ENCODE measurements at regions not wholly inside any gene's neighbourhood (a gene's known extent, or its start where the extent isn't known, plus 50 kb on each side); places are given as distances from the start of the nearest gene placed in this dataset.
A peak's percentile ranks its signal among the peaks of the same experiment; 100 is the strongest.

DNA sequence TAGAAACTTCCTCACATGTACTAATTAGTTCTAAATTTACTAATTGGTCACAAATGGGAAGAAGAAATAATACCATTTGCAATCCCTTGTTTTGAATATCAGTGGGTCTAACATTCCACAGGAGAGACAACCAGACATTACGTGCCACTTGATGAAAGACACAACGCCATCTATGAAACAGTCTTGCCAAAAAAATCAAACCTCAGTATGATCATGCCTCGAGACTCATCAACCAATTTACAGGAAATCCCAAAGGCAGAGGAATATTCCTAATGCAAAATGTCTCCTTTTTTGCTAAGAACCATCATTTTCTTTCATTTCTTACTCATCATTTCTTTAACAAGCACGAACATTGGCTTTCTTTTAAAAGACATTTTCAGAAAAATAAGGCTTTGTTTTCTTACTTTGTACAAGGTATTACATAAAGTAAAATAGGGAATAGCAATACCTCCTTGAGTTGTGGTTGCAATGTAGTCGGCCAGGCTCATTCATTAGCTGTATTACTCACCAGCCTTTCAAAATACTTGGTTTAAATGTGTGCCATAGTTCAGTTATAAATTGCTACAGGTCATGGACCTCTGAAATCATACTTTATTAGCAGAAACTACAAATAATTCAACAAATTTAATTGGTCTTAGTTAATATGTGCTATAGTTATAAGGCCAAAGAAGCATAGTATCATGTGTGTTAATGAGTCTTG is 436.2 kb upstream of the FLRT2 start:
- no peaks in the 10 kb centered on the region for H3K4me1 ChIP-seq (ENCODE audit: control insufficient read depth, insufficient read depth, low read length)
- no peak for DNase-seq (ENCODE audit: low read depth in 4 of 6, low spot score in 6 of 6)
- no peak overlapping the region for H3K4me3 ChIP-seq (ENCODE audit: low read depth, low read length)
- H3K27me3 ChIP-seq (ENCODE audit: control insufficient read depth, insufficient read depth, low read length) = no peaks in the 10 kb centered on the region
- no peak overlapping the region for H3K27ac ChIP-seq (ENCODE audit: low read depth, low read length)
- 90% methylated on average over 3 of the region's 5 CpGs for WGBS (ENCODE audit: insufficient coverage)
- no peaks in the 10 kb centered on the region for H3K9me3 ChIP-seq (ENCODE audit: control insufficient read depth, insufficient read depth, low read length)
- H3K36me3 ChIP-seq (ENCODE audit: control insufficient read depth, insufficient read depth, low read length) = no peaks in the 10 kb centered on the region

DNA sequence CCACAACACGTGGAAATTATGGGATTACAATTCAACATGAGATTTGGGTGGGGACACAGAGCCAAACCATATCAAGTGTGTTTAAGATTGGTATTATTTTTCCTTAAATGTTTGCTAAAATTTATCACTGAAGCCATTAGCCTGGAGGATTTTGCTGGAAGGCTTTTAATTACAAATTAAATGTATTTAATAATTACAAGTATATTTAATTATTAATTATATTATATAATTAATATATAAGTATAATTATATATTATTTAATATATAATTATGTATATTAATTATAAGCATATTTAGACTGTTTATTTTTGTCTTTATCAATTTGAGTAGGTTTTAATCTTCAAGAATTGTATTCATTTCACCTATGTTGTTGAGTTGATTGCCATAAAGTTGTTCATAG is 427.4 kb upstream of the FLRT2 start:
- no peaks in the 10 kb centered on the region for H3K4me1 ChIP-seq (ENCODE audit: control insufficient read depth, insufficient read depth, low read length)
- no peak overlapping the region for H3K27ac ChIP-seq (ENCODE audit: low read depth, low read length)
- no peaks in the 10 kb centered on the region for H3K27me3 ChIP-seq (ENCODE audit: control insufficient read depth, insufficient read depth, low read length)
- no CpG with 5 or more reads among the region's 1 CpG for WGBS (ENCODE audit: insufficient coverage)
- H3K9me3 ChIP-seq (ENCODE audit: control insufficient read depth, insufficient read depth, low read length) = no peaks in the 10 kb centered on the region
- no peaks in the 10 kb centered on the region for H3K36me3 ChIP-seq (ENCODE audit: control insufficient read depth, insufficient read depth, low read length)
- no peak for DNase-seq (ENCODE audit: low read depth in 4 of 6, low spot score in 6 of 6)
- H3K4me3 ChIP-seq (ENCODE audit: low read depth, low read length) = no peak overlapping the region

DNA sequence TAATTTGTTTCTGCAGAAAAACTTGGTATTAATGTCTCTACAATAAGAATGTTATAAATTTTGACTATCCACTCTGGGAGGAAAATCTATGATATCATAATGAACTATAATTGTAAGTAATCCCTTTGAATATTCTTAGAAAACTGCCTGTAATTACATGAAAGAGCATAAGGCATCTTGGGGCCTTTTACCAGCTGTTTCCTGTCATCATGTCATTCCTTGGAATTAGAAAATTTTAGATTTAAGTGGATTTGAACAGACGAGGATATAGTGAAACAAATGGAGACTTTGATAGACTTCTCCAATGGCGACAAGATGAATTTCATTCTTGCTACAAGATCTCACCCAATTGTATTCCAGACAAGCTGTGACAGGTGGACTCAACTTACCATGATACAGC is 423.4 kb upstream of the FLRT2 start:
- H3K27me3 ChIP-seq (ENCODE audit: control insufficient read depth, insufficient read depth, low read length) = no peaks in the 10 kb centered on the region
- no peak for DNase-seq (ENCODE audit: low read depth in 4 of 6, low spot score in 6 of 6)
- H3K36me3 ChIP-seq (ENCODE audit: control insufficient read depth, insufficient read depth, low read length) = no peaks in the 10 kb centered on the region
- peaks cover 2% of the 10 kb centered on the region for H3K9me3 ChIP-seq (ENCODE audit: control insufficient read depth, insufficient read depth, low read length)
- no CpG with 5 or more reads among the region's 2 CpGs for WGBS (ENCODE audit: insufficient coverage)
- no peak overlapping the region for H3K4me3 ChIP-seq (ENCODE audit: low read depth, low read length)
- no peaks in the 10 kb centered on the region for H3K4me1 ChIP-seq (ENCODE audit: control insufficient read depth, insufficient read depth, low read length)
- no peak overlapping the region for H3K27ac ChIP-seq (ENCODE audit: low read depth, low read length)

DNA sequence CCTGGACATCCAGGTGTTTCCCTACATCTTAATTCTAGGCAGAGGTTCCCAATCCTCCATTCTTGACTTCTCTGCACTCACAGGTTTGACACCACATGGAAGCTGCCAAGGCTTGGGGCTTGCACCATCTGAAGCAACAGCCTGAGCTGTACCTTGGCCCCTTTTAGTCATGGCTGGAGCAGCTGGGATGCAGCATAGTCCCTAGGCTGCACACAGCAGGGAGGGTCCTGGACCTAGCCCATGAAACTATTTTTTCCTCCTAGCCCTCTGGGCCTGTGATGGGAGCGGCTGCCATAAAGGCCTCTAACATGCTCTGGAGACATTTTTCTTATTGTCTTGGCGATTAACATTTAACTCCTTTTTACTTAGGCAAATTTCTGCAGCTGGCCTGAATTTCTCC is 417.2 kb upstream of the FLRT2 start:
- no peaks in the 10 kb centered on the region for H3K36me3 ChIP-seq (ENCODE audit: control insufficient read depth, insufficient read depth, low read length)
- H3K9me3 ChIP-seq (ENCODE audit: control insufficient read depth, insufficient read depth, low read length) = peaks cover 11% of the 10 kb centered on the region
- H3K27me3 ChIP-seq (ENCODE audit: control insufficient read depth, insufficient read depth, low read length) = no peaks in the 10 kb centered on the region
- WGBS (ENCODE audit: insufficient coverage) = 92% methylated on average over 2 of the region's 2 CpGs
- H3K4me3 ChIP-seq (ENCODE audit: low read depth, low read length) = no peak overlapping the region
- H3K4me1 ChIP-seq (ENCODE audit: control insufficient read depth, insufficient read depth, low read length) = no peaks in the 10 kb centered on the region
- no peak overlapping the region for H3K27ac ChIP-seq (ENCODE audit: low read depth, low read length)
- DNase-seq (ENCODE audit: low read depth in 4 of 6, low spot score in 6 of 6) = no peak

DNA sequence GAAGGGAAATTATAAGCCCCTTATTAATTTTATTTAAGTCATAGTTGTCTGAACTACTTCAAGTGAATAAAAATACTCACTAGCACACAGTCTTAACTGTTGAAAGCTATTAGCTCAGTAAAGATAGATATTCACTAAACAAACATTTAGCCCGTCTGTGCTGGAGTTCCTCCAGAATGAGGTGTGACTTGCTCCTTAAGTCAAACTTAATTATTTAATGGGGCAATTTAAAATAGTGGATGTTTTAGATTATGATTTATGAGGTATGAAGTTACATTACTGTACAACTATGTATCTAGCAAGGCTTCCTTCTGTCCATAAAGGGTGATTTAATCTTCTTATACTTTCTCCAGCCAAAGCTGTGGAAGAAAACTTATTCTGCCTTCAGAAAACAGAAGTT is 414.0 kb upstream of the FLRT2 start:
- DNase-seq (ENCODE audit: low read depth in 4 of 6, low spot score in 6 of 6) = no peak
- Histone ChIP-seq H3K27ac (ENCODE audit: low read depth, low read length) (no peak overlapping the region), H3K4me3 (ENCODE audit: low read depth, low read length) (no peak overlapping the region), H3K36me3 (ENCODE audit: control insufficient read depth, insufficient read depth, low read length) (no peaks in the 10 kb centered on the region), H3K4me1 (ENCODE audit: control insufficient read depth, insufficient read depth, low read length) (no peaks in the 10 kb centered on the region), H3K27me3 (ENCODE audit: control insufficient read depth, insufficient read depth, low read length) (no peaks in the 10 kb centered on the region), H3K9me3 (ENCODE audit: control insufficient read depth, insufficient read depth, low read length) (peaks cover 11% of the 10 kb centered on the region)
- no CpG with 5 or more reads among the region's 1 CpG for WGBS (ENCODE audit: insufficient coverage)

DNA sequence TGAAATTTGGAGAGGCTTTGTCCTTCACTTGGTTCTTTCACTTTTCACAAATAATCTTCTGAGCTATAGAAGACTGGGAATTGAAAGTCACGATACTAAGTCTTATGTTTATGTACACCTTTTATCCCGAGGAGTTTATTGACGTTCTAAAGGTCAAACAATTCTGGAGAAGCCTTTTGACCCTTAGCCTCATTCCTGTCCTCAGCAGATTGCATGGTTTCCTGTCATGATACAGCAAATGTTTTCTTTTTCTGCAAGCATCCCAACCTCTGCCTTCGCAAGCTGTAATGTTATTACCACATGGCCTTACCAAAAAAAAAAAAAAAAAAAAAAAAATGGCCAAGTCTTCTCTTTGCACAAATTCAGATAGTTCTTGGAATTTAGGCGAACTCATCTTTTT is 411.7 kb upstream of the FLRT2 start:
- no peaks in the 10 kb centered on the region for H3K9me3 ChIP-seq (ENCODE audit: control insufficient read depth, insufficient read depth, low read length)
- H3K4me3 ChIP-seq (ENCODE audit: low read depth, low read length) = no peak overlapping the region
- no peak for DNase-seq (ENCODE audit: low read depth in 4 of 6, low spot score in 6 of 6)
- no peaks in the 10 kb centered on the region for H3K36me3 ChIP-seq (ENCODE audit: control insufficient read depth, insufficient read depth, low read length)
- no peak overlapping the region for H3K27ac ChIP-seq (ENCODE audit: low read depth, low read length)
- H3K27me3 ChIP-seq (ENCODE audit: control insufficient read depth, insufficient read depth, low read length) = no peaks in the 10 kb centered on the region
- H3K4me1 ChIP-seq (ENCODE audit: control insufficient read depth, insufficient read depth, low read length) = no peaks in the 10 kb centered on the region
- WGBS (ENCODE audit: insufficient coverage) = 75% methylated on average over 2 of the region's 5 CpGs

DNA sequence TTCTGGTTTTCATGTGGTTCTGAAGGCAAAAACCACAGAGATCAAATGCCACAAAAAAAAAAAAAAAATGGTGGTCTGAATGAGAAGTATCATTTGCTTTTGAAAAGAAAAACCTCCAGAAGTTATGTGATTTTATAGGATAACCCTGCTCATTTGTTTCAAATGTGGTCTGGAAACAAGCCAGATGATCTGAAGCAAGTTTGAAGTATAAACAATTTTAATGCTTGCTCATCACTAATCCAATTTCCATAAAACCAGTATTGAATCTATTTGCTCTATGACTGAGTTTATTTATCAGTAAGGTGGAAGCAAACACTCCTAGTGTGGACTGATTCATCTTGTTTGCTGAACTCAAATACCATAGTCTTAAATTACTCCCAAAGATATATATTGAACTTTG is 407.3 kb upstream of the FLRT2 start:
- H3K9me3 ChIP-seq (ENCODE audit: control insufficient read depth, insufficient read depth, low read length) = no peaks in the 10 kb centered on the region
- no peak for DNase-seq (ENCODE audit: low read depth in 4 of 6, low spot score in 6 of 6)
- H3K27me3 ChIP-seq (ENCODE audit: control insufficient read depth, insufficient read depth, low read length) = no peaks in the 10 kb centered on the region
- H3K4me1 ChIP-seq (ENCODE audit: control insufficient read depth, insufficient read depth, low read length) = no peaks in the 10 kb centered on the region
- H3K36me3 ChIP-seq (ENCODE audit: control insufficient read depth, insufficient read depth, low read length) = no peaks in the 10 kb centered on the region
- H3K4me3 ChIP-seq (ENCODE audit: low read depth, low read length) = no peak overlapping the region
- H3K27ac ChIP-seq (ENCODE audit: low read depth, low read length) = no peak overlapping the region

DNA sequence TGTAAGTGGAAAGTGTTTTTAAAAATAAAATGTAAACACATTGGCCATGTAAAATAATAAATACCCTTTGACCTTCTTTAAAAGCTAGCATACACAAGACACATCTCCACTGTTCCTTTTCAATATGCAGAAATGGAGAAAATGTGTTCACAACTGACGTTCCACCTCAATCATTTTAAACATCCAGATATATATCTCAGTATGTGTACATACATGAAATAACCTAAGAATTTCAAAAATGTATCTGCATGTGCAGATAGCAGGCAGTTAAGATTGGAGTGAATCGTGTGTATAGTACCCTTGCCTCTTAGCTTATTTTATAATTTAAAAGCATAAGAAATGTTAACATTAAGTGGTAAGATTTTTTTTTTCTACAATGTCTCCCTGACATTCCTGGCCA is 406.2 kb upstream of the FLRT2 start:
- H3K9me3 ChIP-seq (ENCODE audit: control insufficient read depth, insufficient read depth, low read length) = no peaks in the 10 kb centered on the region
- no CpG with 5 or more reads among the region's 2 CpGs for WGBS (ENCODE audit: insufficient coverage)
- H3K4me3 ChIP-seq (ENCODE audit: low read depth, low read length) = no peak overlapping the region
- no peaks in the 10 kb centered on the region for H3K27me3 ChIP-seq (ENCODE audit: control insufficient read depth, insufficient read depth, low read length)
- H3K4me1 ChIP-seq (ENCODE audit: control insufficient read depth, insufficient read depth, low read length) = no peaks in the 10 kb centered on the region
- no peak for DNase-seq (ENCODE audit: low read depth in 4 of 6, low spot score in 6 of 6)
- no peak overlapping the region for H3K27ac ChIP-seq (ENCODE audit: low read depth, low read length)
- H3K36me3 ChIP-seq (ENCODE audit: control insufficient read depth, insufficient read depth, low read length) = no peaks in the 10 kb centered on the region

DNA sequence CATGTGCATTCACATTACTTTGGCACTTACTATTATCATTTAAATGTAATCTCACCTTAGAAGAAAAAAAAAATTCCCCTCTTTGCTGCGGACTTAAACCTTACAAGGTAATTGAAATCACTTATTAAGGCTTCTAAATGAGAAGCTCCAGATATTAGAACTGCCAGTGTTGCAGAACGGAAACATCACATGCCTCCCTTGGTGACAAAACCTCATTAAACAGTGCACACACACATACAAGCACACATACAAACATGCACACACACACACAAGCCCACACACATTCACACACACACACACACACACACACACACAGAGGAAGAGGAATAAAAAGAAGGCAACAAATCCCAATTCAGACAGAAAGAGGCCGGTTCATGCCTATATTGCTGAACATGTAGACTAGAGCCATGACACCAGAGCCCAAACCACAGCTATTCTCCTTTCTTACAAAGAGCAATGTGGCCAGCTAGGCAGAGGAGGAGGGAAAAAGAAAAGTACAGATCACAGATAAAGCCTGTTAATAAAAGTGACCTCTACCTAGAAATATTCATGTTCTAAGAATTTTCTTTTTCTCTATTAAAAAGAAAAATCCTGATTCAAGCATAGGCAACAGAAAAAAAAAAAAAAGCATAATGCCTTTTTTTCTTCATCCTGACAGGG is 405.2 kb upstream of the FLRT2 start:
- Histone ChIP-seq H3K27me3 (ENCODE audit: control insufficient read depth, insufficient read depth, low read length) (no peaks in the 10 kb centered on the region), H3K4me1 (ENCODE audit: control insufficient read depth, insufficient read depth, low read length) (no peaks in the 10 kb centered on the region), H3K36me3 (ENCODE audit: control insufficient read depth, insufficient read depth, low read length) (no peaks in the 10 kb centered on the region), H3K4me3 (ENCODE audit: low read depth, low read length) (no peak overlapping the region), H3K9me3 (ENCODE audit: control insufficient read depth, insufficient read depth, low read length) (no peaks in the 10 kb centered on the region), H3K27ac (ENCODE audit: low read depth, low read length) (no peak overlapping the region)
- peak in 3 of 6 donors; percentile 12 to 91 (median 26) for DNase-seq (ENCODE audit: low read depth in 4 of 6, low spot score in 6 of 6)
- WGBS (ENCODE audit: insufficient coverage) = 50% methylated on average over 1 of the region's 3 CpGs

DNA sequence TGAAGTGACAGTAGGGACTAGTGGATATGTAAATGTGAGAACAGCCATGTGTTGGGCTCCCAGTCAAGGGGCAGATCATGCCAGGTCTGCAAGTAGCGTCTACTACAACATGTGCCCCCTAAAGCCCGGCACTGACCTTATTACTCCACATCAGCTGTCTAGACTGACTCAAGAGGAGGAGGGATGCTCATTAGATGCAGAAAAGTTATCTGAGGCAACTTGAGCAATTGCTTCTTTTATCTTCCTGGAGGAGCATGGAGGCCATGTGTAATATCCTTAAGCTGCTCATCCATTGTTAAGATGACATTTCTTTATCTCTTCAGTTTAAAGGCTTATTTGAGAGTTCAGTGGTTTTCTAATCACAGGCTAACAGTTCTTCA is 404.7 kb upstream of the FLRT2 start:
- WGBS (ENCODE audit: insufficient coverage) = no CpG with 5 or more reads among the region's 2 CpGs
- DNase-seq (ENCODE audit: low read depth in 4 of 6, low spot score in 6 of 6) = peak in 1 of 6 donors; percentile 16
- no peaks in the 10 kb centered on the region for H3K27me3 ChIP-seq (ENCODE audit: control insufficient read depth, insufficient read depth, low read length)
- H3K4me3 ChIP-seq (ENCODE audit: low read depth, low read length) = no peak overlapping the region
- H3K9me3 ChIP-seq (ENCODE audit: control insufficient read depth, insufficient read depth, low read length) = no peaks in the 10 kb centered on the region
- no peak overlapping the region for H3K27ac ChIP-seq (ENCODE audit: low read depth, low read length)
- H3K4me1 ChIP-seq (ENCODE audit: control insufficient read depth, insufficient read depth, low read length) = no peaks in the 10 kb centered on the region
- H3K36me3 ChIP-seq (ENCODE audit: control insufficient read depth, insufficient read depth, low read length) = no peaks in the 10 kb centered on the region
